ENCODE measurements at regions not wholly inside any gene's neighbourhood (a gene's known extent, or its start where the extent isn't known, plus 50 kb on each side); places are given as distances from the start of the nearest gene placed in this dataset.

DNA sequence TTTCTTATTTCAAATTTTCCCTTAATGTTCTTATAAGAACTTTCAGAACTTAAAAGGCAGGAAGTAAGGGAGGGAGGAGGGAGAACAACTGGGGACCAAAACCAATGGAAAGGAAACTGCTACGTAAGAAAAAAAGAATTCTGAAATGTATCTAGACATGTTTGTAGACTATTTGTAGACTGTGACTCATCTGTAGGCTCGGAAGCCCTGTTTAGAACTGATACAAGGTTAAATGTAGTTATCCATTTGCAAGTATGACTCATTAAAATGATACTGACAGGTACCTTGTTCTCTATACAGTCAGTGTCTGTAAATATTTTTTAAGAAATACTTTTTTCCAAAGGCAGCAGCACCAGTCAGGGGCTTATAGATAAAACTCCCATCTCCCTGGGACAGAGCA is 202.0 kb downstream of the DHX15 start:
- TF ChIP-seq, protein P1, sequence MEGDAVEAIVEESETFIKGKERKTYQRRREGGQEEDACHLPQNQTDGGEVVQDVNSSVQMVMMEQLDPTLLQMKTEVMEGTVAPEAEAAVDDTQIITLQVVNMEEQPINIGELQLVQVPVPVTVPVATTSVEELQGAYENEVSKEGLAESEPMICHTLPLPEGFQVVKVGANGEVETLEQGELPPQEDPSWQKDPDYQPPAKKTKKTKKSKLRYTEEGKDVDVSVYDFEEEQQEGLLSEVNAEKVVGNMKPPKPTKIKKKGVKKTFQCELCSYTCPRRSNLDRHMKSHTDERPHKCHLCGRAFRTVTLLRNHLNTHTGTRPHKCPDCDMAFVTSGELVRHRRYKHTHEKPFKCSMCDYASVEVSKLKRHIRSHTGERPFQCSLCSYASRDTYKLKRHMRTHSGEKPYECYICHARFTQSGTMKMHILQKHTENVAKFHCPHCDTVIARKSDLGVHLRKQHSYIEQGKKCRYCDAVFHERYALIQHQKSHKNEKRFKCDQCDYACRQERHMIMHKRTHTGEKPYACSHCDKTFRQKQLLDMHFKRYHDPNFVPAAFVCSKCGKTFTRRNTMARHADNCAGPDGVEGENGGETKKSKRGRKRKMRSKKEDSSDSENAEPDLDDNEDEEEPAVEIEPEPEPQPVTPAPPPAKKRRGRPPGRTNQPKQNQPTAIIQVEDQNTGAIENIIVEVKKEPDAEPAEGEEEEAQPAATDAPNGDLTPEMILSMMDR (IDR thresholded peaks at IDR 0.05; ENCODE audit: low read depth, low read length, missing control alignments), result no peak
- no peak overlapping the region for H3K4me3 ChIP-seq (ENCODE audit: low read depth, low read length)
- DNase-seq (ENCODE audit: low read depth), result peak; percentile 51
- in situ Hi-C loops (cut with HindIII; ENCODE audit: low sequenced_read_pairs), result no loop called here

DNA sequence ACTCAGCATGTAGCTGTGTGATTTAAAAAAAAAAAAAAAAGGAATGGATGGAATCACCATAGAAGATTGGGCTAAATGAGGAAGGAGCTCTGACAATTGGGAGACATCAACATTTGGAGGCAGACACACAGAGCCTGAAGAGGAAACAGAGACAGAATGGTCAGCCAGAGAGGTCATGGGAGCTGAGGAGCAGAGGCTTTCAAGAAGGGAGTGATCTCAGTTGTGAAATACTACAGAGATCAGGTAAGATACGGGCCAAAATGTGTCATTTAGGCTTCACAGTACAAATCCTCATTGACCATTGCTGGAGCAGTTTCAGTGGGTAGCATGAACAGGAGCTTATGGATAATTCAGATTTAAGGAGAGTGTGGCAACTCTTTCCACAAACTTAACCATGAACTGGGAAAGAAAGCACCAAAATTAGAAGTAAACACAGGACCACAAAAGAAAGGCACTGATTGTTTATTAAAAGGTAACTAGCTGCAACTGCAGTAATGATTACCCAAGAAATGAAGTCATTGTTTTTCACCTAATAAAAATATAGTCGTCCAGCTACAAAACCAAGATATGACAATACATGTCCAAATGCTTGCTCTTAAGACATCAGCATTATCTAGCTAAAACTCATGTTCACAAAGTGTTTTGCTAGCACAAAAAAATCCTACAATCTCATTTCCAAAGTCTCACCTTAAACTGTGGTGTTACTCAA is 203.2 kb downstream of the DHX15 start:
- in situ Hi-C loops (cut with HindIII; ENCODE audit: low sequenced_read_pairs), result no loop called here
- TF ChIP-seq, protein P1 (IDR thresholded peaks at IDR 0.05; ENCODE audit: low read depth, low read length, missing control alignments), result no peak
- DNase-seq (ENCODE audit: low read depth), result no peak

DNA sequence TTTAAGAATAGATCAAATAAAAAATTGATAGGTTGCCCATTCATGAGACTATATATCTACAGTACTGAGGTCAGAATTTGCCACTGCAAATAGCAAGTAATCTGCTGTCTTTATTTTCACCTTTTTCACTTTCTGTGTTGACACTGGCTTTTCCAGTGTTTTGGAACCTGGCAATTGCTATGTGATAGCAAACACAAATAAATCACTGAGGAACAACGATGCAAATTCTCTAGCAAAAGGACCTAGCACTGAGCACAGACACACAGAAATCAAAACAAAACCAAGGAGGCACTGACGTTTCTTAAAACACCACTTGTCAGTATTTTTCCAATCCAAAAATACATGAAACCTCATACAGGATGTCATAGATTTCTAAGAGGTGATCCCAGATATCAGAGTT is 210.7 kb downstream of the DHX15 start:
- in situ Hi-C loops (cut with HindIII; ENCODE audit: low sequenced_read_pairs), result loop anchor here (5.0 kb wide), 1 partner anchor 51 kb away; no protein-coding TSS in a partner anchor
- no peak overlapping the region for H3K4me3 ChIP-seq (ENCODE audit: low read depth, low read length)
- TF ChIP-seq, protein P1 (IDR thresholded peaks at IDR 0.05; ENCODE audit: low read depth, low read length, missing control alignments), result no peak
- no peak for DNase-seq (ENCODE audit: low read depth)

More for the DNA sequence above, 203.2 kb downstream of the DHX15 start:
- H3K4me3 ChIP-seq (ENCODE audit: low read depth, low read length), result no peak overlapping the region

DNA sequence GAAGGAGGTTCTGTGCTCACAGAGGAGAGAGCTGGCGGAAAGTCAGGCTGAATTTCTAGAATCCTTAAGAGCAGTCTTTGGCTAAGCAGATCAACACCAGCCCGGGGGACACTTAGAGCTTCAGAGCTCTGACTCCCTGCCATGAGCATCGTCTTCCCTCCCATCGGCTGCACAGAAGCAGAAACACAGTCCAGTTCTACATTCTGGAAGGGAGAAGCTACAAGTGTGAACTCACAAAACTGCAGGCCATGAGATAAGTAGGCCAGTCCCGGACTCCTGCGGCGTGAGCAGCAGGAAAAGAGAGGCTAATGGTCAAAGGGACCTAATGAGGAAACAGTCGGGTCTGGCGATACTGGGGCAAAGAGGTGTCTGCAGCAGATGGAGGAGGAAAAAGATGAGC is 211.5 kb downstream of the DHX15 start:
- in situ Hi-C loops (cut with HindIII; ENCODE audit: low sequenced_read_pairs), result loop anchor here (5.0 kb wide), 1 partner anchor 51 kb away; no protein-coding TSS in a partner anchor
- no peak for DNase-seq (ENCODE audit: low read depth)
- no peak overlapping the region for H3K4me3 ChIP-seq (ENCODE audit: low read depth, low read length)
- TF ChIP-seq, protein P1 (IDR thresholded peaks at IDR 0.05; ENCODE audit: low read depth, low read length, missing control alignments), result no peak

DNA sequence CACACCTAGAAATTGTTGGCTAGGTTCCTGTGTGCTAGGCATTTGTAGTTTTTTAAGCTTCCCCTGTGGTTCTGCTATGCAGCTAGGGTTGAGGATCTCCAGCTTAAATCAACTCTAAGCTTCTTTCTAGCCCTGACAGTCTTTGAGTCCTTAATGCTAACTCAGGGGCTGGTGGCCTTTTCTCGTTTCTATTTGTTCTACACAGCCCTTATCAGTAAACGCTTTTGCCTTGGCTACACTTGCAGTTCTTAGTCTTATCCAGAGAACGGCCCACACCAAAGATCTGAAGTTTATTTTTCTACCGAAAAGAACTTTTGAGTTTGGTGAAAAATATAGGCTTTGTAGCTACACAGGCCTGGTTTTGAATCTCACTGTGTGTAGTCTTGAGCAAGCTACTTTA is 212.0 kb downstream of the DHX15 start:
- in situ Hi-C loops (cut with HindIII; ENCODE audit: low sequenced_read_pairs), result loop anchor here (5.0 kb wide), 1 partner anchor 50 kb away; no protein-coding TSS in a partner anchor
- no peak overlapping the region for H3K4me3 ChIP-seq (ENCODE audit: low read depth, low read length)
- TF ChIP-seq, protein P1 (IDR thresholded peaks at IDR 0.05; ENCODE audit: low read depth, low read length, missing control alignments), result no peak
- no peak for DNase-seq (ENCODE audit: low read depth)

DNA sequence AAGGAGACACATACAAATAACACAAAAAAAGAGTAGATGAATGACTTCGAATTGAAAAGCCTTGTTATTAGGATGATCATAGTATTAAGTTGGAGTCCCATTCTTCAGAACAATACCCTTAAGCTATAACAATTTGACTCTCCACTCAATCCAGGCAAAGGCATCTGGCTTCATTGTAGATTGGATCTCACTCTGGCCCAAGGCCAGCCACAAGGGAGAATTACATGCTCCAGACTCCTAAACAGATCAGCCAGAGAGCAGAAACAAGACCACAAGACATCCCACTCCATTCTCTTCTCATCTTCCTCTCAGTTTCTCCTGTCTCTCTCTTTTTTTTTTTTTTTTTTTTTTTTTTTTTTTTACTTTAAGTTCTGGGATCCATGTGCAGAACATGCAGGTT is 213.9 kb downstream of the DHX15 start:
- no peak overlapping the region for H3K4me3 ChIP-seq (ENCODE audit: low read depth, low read length)
- in situ Hi-C loops (cut with HindIII; ENCODE audit: low sequenced_read_pairs), result loop anchor here (5.0 kb wide), 1 partner anchor 48 kb away; no protein-coding TSS in a partner anchor
- TF ChIP-seq, protein P1 (IDR thresholded peaks at IDR 0.05; ENCODE audit: low read depth, low read length, missing control alignments), result no peak
- DNase-seq (ENCODE audit: low read depth), result no peak
